Globus pallidus (tissue), 1 donor: ENCODE measurements at regions not wholly inside any gene's neighbourhood (a gene's known extent, or its start where the extent isn't known, plus 50 kb on each side); places are given as distances from the start of the nearest gene placed in this dataset.

Experiments used
- DNase-seq: peaks from one replicate; pipeline ENCODE4 v3.0.0-alpha.2; 2015; ENCODE audit warnings: low spot score

- no peak for DNase-seq
These were observed 53.0 kb upstream of the TCF21 start for GRCh38 chr6:133835901-133836300.

- DNase-seq, result peak; percentile 7
These were observed 51.0 kb upstream of the TCF21 start for GRCh38 chr6:133837801-133838349.
